Loucy (cell line): ENCODE measurements at regions not wholly inside any gene's neighbourhood (a gene's known extent, or its start where the extent isn't known, plus 50 kb on each side); places are given as distances from the start of the nearest gene placed in this dataset.

ENCODE experiments used
- CTCF ChIP-seq: fragments of 200-600 bp; sonication (generic); conservative IDR thresholded peaks from 2 replicates; pipeline ENCODE4 v1.5.1; 2014; ENCODE audit warnings: mild to moderate bottlenecking, antibody characterized with exemption, low read length
- EZH2phosphoT487 ChIP-seq: fragments of 200-600 bp; IDR thresholded peaks from 2 replicates; pipeline ENCODE4 v1.6.1; 2018; ENCODE audit warnings: antibody characterized with exemption, mild to moderate bottlenecking, moderate library complexity, borderline replicate concordance

DNA sequence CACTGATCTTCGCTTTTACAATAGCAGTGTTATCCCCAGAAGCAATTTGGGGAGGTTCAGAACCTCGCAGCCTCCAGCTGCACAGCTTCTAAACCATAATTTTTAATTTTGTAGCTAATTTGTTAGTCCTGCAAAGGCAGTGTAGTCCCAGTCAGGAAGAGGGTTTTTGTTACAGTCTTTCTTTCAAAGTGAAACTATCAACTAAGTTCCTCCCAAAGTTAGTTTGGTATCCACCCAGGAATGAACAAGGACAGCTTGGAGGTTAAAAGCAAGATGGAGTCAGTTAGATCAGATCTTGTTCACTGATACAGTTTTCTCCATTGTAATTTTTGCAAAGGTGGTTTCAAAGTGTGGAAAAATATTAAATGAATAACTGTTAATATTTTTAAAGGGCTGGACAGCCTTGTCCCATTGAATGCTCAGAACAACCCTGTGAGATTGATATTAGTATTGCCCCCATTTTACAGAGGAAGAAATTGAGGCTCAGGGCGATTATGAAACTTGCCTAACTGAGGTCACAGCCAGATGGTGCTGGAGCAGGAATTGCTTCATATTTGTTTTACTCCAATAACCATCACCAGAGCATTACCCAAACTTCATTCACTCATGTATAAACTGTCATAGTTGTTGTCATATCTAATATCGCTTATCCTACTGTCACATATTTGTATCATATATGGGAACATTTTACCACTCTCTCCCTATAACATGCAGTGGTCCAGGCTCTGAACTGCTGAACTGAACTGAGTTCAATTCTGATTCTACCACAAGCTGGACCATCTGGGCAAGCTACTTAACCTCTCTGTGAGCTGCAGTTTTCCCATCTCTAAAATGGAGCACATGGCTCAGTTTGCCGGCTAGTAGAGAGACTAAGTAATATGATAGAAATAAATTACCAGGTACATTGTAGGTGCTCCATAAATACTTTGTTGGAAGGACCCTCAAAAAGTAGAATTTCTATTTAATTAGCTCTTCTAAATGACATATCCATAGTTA is 213.8 kb downstream of the BCAS1 start:
- no peak for TF ChIP-seq CTCF
- TF ChIP-seq EZH2phosphoT487 = no peak
